ENCODE measurements at regions not wholly inside any gene's neighbourhood (a gene's known extent, or its start where the extent isn't known, plus 50 kb on each side); places are given as distances from the start of the nearest gene placed in this dataset.
"Not testable (repeated sequence)": the region's sequence is repeated elsewhere in the genome, so short reads cannot be mapped to it uniquely, and the experiment has no call there.

DNA sequence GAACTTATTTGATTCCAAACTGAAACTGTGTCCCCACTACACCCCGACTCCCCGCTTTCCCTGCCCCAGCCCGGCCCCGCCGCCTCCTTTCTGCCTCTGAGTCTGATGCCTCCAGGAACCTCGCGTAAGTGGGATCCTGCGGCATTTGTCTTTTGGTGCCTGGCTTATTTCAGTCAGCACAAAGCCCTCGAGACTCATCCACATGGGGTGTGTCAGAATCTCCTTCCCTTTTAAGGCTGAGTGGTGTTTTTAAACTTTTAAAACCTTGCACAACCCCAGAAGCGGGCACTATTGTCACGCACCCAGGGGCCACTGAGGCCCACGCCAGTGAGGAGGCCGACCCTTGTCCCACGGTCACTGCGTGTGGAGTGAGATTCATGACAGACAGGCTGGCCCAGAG lies 206.9 kb downstream of the NPIPB11 start:
- DNase-seq (ENCODE audit: low read depth) = not testable (repeated sequence)

DNA sequence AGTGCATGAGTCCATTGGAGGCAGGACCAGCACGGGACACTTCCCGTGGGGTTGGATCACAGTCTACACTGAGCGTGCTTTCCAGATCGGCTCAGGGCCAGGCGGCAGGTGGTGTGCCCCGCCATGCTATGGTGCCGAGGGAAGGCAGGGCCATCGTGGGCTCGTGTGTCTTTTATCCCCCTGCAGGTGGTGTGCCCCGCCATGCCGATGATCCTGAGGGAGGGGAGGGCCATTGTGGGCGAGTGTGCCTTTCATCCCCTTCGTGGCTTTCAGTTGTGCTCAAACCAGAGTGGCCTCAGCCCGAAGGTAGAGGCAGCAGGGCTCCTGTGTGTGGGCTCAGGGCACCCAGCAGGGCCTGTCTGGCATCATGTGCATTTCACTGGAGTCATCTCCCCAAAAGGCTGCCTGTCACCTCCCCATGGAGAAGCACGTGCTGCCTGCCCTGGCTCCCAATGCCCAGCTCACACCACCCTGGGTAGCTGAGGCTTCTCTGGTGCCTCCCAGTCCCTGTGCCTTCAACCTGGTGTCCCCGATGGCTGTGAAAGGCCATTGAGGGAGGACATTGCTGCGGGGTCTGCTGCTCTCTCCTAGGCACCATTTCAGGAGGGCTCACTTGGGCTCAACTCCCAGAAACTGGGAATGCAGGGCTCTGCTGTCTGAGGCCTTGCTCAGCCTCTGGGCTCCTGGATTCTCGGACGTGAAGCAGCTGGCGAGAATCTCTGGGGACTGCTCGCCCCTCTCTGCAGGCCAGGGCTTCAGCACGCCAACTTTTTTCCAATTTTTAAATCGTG lies 207.6 kb downstream of the NPIPB11 start:
- no peak for DNase-seq (ENCODE audit: low read depth)

DNA sequence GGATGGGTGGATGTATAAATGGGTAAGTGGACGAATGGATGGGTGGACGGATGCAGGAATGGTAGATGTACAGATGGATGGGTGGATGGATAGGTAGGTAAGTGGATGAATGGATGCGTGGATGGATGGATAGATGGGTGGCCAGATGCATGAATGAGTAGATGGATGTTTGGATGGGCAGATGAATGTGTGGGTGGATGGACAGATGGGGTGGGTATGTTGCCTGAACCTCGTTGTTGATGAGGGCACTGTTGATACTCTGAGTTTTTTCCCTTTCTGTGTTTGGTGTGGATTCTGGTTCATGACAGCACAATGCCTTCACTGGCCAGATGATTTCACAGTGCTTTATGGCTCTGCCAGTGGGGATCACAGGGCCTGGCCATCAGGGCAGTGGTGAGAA lies 208.3 kb downstream of the NPIPB11 start:
- DNase-seq (ENCODE audit: low read depth) = no peak

DNA sequence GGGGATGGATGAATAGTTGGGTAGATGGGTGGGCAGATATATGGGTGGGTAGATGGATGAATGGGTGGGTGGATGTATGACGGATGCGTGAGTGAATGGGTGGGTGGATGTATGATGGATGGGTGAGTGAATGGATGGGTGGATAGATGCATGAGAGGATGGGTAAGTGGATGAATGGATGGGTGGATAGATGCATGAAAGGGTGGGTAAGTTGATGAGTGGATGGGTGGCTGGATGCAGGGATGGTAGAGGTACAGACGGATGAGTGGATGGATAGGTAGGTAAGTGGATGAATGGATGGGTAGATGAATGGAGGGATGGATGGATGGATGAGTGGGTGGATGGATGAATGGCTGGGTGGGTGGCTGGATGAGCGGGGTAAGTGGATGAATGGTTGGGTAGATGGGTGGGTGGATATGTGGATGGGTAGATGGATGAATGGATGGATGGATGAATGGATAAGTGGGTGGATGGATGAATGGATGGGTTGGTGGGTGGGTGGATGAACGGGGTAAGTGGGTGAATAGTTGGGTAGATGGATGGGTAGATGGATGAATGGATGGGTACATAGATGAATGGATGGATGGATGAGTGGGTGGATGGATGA lies 208.9 kb downstream of the NPIPB11 start:
- DNase-seq (ENCODE audit: low read depth) = not testable (repeated sequence)

DNA sequence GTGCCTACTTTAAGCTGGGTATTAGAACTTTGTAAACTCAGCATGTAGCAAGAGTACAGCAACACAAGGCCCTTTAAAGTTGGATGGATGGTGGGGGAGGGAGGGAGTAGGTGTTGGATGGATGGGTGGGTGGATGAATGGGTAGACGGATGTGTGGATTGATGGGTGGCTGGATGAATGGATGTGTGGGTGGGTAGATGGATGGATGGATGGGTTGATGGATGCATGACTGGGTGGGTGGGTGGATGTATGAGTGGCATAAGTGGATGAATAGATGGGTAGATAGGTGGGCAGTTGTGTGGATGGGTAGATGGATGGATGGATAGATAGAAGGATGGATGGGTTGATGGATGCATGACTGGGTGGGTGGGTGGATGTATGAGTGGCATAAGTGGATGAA lies 209.8 kb downstream of the NPIPB11 start:
- DNase-seq (ENCODE audit: low read depth) = not testable (repeated sequence)

DNA sequence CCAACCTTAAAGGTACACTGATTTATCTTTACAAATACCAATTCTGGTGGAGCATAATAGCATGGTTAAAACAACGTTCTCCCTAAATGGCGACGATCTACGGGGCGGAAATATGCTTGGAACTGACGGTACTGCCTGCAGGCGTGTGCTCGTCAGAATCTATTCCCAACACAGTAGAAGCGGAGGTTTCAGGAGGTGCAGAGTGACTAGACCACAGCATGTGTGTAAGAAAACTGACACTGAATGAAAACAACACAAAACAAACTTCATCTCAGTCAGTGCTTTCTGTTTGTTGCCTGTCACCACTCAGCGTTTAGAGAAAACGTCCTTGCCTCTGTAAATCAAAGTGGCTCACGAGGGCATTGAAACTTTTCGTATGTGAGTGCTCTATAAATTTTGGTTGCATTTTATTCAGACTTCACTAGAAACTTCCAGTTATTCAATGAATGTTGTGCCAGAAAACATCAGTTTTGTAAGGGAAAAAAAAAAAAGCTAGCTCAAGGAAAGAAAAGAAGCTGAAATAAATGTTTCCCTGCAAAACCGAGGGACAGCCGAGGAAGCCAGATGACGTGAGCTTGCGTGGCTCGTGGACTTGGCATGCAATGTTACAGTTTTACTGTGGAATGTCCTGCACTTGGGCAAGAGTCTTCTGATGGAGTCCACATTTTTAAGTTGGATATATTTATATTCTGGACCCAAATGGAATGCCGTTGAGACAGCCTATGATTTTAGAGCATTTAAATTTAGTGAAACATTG lies 210.4 kb downstream of the LAT start:
- peak; percentile 21 for DNase-seq (ENCODE audit: low read depth)

DNA sequence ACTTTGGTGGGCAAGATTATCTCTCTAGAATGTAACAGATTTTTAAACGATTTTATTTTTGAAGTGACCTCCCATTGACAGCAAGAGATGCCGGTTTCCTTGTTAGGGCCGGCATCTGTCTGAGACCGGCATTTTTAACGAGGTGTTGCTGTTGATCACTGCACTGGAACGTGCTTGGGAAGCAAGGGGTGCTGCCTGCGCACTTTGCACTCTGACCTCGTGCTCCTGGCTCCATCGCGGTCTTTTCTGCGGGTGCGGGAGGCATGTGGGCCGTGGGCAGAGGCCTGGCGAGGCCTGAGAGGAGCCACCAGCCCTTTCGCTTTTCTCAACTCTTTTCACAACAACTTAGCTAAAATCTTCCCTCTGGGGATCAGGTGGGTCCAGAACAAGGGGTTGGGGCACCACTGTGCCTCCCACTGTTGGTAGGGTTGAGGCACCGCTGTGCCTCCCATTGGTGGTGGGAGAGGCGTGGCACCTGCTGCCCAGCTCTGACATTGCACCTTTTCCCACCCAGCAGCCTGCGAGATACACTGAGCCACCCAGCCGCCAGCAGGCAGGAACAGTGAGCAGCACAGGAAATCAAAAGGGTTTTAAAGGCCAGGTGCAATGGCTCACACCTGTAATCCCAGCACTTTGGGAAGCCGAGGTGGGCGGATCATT lies 209.5 kb downstream of the LAT start:
- DNase-seq (ENCODE audit: low read depth) = not testable (repeated sequence)

DNA sequence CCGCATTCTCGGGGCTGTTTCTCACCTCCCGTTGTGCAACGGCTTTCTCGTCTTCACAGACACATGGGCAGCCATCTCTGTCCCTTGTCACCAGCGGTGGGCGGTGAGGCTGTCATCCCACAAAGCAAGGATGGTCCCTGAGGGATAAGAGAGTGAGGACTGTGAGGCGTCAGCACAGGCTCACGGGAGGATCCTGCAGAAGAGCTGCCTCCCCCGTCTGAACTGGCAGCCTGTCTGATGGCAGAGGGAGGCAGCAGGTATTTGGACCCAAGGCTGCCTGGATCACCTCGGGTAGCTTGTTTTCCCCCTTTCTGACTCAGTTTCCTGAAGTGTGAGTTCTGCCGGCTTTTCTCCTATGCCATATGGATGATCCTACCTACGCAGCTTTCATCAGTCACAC lies 208.8 kb downstream of the LAT start:
- not testable (repeated sequence) for DNase-seq (ENCODE audit: low read depth)

DNA sequence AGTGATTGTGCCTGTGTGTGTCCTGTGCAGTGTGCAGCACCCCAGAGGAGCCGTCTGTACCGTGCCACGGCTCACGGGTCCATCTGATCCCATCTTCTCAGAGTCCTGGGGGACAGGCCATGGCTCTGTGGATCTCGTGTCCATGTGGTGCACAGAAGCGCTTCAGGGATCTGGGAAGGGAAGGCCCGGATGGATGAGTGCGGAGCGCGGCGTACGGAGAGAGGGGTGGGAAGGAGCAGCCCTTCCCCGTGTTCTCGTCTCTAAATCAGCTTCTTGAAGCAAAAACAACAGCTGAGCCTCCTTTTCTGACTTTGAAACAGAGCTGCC lies 208.4 kb downstream of the LAT start:
- DNase-seq (ENCODE audit: low read depth) = not testable (repeated sequence)

DNA sequence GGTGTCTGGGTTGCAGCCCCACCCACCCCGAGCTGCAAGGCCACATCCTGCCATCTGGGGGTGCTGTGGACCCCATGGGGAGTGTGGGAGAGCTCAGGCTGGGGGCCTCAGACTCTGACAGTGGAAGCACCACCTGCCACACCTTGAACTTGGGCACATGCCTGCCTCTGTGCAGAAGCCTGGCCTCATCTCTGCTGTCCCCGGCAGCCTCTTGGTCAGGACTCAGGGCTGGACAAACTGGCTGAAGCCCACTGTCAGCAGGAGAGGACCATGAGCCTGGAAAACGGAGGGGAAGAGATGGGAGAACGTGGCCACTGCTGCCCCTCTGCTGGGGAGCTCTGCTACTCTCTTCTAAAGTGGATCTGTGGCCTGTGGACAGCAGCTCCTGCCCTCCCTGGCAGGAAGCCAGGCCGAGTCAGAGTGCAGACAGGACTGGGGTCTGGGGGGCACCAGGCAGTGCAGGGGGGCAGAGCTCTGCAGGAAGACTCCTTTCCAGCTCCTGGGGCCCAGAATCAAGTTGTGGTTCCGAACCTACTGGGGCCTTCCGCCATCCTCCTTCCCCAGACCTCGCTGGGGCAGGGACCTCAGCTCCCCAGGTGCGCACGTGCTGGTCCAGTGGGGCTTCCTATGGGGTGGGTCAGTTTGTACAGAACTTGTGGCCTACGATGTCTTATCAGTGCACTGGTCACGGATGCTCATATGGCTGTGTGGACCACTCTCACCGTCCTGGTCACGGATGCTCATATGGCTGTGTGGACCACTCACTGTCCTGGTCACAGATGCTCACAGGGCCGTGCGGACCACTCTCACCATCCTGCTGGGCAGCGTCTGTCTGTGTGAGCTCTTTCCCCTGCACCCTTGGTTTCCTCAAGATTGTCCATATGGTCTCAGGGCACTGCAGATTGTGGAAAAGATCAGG lies 207.7 kb downstream of the LAT start:
- DNase-seq (ENCODE audit: low read depth) = no peak

DNA sequence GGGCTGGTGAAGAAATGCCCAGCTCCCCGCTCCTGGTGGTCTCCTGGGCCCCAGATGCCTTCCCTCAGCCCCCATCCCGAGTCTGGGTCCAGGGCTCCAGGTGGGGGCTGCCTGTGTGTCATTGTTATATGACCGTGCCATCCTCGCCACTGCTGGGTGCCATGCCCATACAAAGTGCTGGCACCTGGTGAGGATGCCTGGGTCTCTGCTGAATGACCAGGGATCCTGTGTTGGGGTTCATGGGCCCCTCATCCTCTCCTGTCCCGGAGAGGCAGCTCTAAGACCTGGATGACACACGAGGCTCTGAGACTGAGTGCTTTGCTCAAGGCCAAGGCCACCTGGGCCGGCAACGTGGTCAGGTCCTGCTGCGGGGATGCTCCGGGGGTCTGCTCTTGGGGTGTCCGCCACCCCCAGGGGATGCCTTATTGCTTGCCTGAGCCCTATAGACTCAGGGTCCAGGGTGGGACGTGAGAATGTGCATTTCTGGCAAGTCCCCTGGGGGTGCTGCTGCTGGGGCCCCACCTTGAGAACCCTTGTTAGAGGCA lies 206.9 kb downstream of the LAT start:
- not testable (repeated sequence) for DNase-seq (ENCODE audit: low read depth)

DNA sequence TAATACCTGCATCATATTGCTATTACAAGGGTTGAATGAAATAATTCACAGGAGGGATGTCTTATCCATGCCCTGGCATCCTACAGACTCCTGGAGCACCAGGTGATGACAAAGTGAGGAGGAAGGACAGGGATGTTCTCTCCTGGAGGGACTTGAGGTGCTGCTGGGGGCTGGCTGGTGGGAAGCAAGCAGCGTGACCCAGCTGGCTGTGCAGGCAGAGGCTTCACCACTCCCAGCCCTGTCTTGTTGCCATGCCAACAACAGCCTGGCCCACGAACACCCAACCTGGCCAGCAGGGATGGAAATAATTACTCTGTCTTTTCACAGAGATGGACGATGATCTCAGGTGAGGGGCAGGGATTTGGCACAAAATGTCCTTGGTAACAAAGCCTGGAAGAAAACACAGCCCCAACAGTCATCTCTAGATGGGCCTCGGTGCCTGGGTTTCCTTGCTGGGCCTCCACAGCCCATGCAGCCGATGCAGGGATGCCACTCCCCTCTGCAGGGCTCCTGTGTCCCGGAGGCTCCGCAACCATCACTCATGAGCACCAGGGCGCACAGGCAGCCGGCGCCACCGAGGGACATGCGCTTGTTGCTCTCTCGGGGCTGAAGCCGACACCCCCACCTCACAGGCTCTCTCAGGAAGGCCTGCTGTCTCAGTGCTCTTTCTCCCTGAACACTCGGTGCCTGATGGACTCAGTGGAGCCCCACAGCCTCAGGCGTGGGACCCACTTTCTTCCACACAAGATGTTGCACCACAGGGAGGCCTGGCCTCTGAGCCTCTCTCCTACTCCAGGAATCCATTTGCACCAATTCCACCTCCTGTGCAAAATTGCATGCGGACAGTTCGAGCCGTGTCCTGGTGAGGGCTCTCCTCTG lies 205.9 kb downstream of the LAT start:
- not testable (repeated sequence) for DNase-seq (ENCODE audit: low read depth)

DNA sequence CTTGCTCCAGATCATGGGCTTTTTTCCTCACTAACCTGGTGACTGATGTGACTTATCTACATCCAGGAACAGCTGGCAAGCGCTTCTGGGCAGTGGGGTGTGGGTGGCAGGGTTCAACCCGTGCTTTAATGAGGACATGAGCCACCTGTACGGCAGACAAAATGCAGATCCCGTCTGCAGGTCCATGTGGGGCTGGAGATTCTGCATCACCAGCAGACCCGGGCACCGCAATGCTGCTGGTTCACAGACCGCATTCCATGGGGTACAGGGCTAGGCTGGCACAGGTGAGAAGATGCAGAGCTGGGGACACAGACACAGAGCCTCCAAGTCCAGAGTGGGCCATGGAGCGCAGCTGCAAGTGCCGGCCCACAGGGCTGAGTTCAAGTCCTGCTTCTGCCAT lies 204.0 kb downstream of the LAT start:
- DNase-seq (ENCODE audit: low read depth) = not testable (repeated sequence)

DNA sequence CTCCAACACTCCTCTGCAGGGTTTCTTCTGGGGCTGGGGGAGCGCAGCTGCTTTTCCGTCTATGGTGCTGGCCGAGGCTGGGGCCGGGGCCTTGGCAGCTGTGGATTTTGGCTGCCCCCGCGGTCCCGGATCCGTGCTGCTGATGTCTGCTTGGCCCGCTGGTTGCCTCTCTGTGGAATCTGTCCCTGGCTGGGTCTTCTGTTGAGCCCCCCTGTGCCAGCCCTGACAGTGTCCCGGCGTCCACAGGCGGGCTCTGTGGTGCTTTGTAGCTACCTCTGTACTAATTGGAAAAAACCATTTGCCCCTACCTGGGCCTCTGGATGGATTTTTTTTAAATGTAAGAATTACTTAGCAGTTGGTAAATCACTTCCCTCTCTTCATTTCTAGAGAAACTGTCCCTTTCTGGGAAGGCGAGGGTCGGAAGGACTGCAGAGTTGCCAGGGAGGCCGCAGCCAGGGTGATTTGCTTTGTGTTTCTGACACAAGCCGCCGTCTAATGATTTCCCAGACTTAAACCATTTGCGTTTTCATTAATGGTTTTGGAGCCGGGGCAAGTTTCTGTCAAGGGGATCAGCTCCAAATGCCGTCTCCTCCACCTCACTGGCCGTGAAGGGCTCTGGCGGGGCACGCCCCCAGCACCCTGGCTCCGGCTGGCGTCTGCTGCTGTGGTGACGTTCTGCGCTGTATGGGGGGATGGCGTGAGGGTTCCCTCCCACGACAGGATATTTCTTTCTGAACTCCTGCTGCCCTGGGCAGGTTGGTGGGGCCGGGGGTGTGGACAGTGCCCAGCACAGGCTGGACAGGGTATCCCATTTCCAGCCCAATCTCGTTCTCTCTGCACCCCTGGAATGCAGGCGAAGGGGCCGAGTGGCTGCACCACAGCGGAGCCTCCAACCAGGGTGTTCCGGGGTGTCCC lies 201.7 kb downstream of the LAT start:
- DNase-seq (ENCODE audit: low read depth) = not testable (repeated sequence)

DNA sequence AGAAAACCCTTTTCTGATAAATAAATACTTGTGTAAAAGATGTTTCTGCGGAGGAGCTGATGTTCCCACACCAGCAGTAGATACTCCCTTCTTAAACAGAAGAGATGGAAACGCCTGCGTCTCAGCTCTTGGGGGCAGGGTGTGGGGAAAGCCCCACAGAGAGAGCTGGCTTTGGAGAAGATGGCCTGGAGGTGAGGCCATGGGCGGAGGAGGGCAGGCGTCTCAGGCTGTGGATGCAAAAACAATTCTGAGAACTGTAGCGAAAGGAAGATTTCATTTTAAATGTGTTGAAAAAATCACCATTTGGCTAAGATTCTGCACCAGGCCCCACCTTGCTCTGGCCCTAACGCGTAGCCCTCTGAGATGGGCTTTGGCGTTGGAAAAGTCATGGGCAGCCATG lies 201.0 kb downstream of the LAT start:
- DNase-seq (ENCODE audit: low read depth) = not testable (repeated sequence)

DNA sequence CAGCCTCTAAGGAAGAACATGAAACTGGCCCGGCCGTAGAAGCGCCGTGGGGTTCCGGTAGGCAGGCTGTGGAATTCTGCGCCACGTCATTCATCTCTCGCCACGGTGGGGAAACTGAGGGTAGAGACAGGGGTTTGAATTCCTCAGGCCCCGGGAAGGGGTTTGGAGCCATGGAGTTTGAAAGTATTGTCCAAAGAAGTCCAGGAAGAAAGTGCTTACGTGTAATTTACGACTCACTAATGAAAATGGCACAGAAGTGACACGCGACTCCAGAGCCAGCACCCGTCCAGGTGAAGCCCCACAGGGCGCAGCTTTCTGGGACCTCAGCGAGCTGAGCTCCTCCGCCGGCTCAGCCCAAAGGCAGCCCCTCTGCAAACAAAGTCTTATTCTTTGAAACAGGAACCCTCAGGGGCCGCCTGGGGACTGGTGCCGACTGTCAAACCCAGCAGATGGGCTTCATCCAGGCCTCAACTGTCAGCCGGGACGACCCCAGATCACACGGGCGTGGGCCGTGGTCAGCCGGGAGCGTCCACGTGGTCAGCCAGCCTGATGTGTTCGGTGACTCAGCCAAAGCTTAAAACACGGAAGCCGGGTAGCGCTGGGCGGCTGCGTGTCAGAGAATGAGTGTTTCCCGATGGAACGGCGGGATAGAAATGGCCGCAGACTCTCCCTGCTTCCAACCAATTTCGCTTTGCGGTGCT lies 200.0 kb downstream of the LAT start:
- not testable (repeated sequence) for DNase-seq (ENCODE audit: low read depth)

DNA sequence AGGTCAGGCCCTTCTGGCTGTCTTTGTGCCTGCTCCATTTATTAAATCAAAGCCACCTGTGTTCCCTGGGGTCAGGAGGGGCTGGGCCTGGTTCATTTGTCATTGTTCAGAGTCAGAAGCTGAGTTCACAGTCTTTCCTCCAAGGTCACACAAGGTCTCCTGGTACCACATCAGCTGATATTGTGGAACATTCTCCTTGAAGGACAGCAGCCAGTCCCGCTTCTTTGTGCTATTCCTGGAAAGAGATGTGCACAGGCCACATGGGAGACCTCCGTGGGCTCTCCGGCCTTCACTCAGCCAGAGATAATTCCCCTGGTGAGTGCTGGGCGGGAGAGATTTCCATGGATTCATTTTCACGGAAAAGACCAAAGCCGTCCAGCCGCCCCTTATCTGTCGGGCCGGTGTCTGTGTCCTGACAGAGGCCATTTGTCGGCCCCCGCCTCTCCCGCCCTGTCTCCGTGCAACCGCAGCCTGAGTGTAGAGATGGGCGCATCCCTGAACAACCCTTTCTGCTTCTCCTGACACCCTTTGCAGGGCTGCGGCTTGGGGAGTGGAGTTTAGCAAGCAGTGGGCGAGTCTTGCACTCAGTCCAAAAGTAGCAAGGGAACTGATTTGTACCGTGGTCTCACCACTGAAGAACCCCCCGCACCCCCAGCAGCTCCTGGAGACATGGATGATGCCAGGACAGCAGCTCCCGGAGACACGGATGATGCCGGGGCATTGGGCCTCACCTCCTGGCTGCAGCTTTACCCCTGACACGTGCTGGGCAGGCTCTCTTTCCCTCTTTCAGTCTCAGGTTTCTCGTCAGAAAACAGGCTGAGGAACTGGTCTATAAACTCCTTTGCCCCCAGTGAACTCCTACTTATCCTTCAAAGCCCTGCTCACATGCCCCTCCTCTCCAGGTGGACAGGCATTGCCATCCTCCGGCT lies 198.4 kb downstream of the LAT start:
- not testable (repeated sequence) for DNase-seq (ENCODE audit: low read depth)
